ENCODE measurements at regions not wholly inside any gene's neighbourhood (a gene's known extent, or its start where the extent isn't known, plus 50 kb on each side); places are given as distances from the start of the nearest gene placed in this dataset.

GRCh38 chr1:96536581-96536980 lies 185.0 kb upstream of the PTBP2 start:
- TF ChIP-seq CTCF (IDR thresholded peaks at IDR 0.05) (no peak), EP300 (IDR thresholded peaks at IDR 0.05) (no peak), POLR2A (IDR thresholded peaks at IDR 0.05) (no peak)
